H1 (cell line): ENCODE measurements at regions not wholly inside any gene's neighbourhood (a gene's known extent, or its start where the extent isn't known, plus 50 kb on each side); places are given as distances from the start of the nearest gene placed in this dataset.

Experiments
- MAX ChIP-seq: IDR thresholded peaks from 2 replicates; pipeline ENCODE4 v1.6.1; 2012; ENCODE audit warnings: inconsistent platforms
- TBP ChIP-seq: IDR thresholded peaks from 2 replicates; pipeline ENCODE4 v1.6.1; 2011; ENCODE audit warnings: low read depth, low read length, improper control_type of control experiment

GRCh38 chr14:71466946-71467345, 465.3 kb upstream of the RGS6 start (continued):
- TF ChIP-seq MAX (no peak), TBP (no peak)
